ENCODE measurements at regions not wholly inside any gene's neighbourhood (a gene's known extent, or its start where the extent isn't known, plus 50 kb on each side); places are given as distances from the start of the nearest gene placed in this dataset.

GRCh38 chr6:170042123-170042522 is 248.8 kb downstream of the DLL1 start:
- no peaks in the 10 kb centered on the region for H3K36me3 ChIP-seq
- H3K4me3 ChIP-seq: no peak overlapping the region
- H3K27me3 ChIP-seq: no peaks in the 10 kb centered on the region
- TF ChIP-seq CTCF (IDR thresholded peaks at IDR 0.05): no peak
- no peak overlapping the region for H3K27ac ChIP-seq
- H3K4me1 ChIP-seq: no peaks in the 10 kb centered on the region
- H3K9me3 ChIP-seq: no peaks in the 10 kb centered on the region
- intact Hi-C loops (cut with DNase I): no loop called here
- ATAC-seq: no peak
- no peak for DNase-seq

- TF ChIP-seq CTCF (IDR thresholded peaks at IDR 0.05): no peak
- ATAC-seq (no peak), DNase-seq (no peak)
- intact Hi-C loops (cut with DNase I): no loop called here
- H3K36me3 ChIP-seq: no peaks in the 10 kb centered on the region
- no peak overlapping the region for H3K27ac ChIP-seq
- H3K27me3 ChIP-seq: no peaks in the 10 kb centered on the region
- no peaks in the 10 kb centered on the region for H3K9me3 ChIP-seq
- no peak overlapping the region for H3K4me3 ChIP-seq
- no peaks in the 10 kb centered on the region for H3K4me1 ChIP-seq
Observed at GRCh38 chr6:170041526-170041925, 249.4 kb downstream of the DLL1 start.

GRCh38 chr6:170040906-170041305 is 250.0 kb downstream of the DLL1 start:
- no peak for TF ChIP-seq CTCF (IDR thresholded peaks at IDR 0.05)
- ATAC-seq: no peak
- Histone ChIP-seq H3K4me3 (no peak overlapping the region), H3K4me1 (no peaks in the 10 kb centered on the region), H3K27ac (no peak overlapping the region), H3K36me3 (no peaks in the 10 kb centered on the region), H3K9me3 (no peaks in the 10 kb centered on the region), H3K27me3 (no peaks in the 10 kb centered on the region)
- intact Hi-C loops (cut with DNase I): no loop called here
- no peak for DNase-seq

- DNase-seq: no peak
- Histone ChIP-seq H3K27ac (no peak overlapping the region), H3K9me3 (no peaks in the 10 kb centered on the region), H3K4me1 (no peaks in the 10 kb centered on the region), H3K4me3 (no peak overlapping the region), H3K36me3 (no peaks in the 10 kb centered on the region), H3K27me3 (no peaks in the 10 kb centered on the region)
- intact Hi-C loops (cut with DNase I): no loop called here
- no peak for TF ChIP-seq CTCF (IDR thresholded peaks at IDR 0.05)
- no peak for ATAC-seq
Observed at GRCh38 chr6:170040115-170040500, 250.8 kb downstream of the DLL1 start.

GRCh38 chr6:170039156-170040114 is 251.4 kb downstream of the DLL1 start:
- Histone ChIP-seq H3K27ac (no peak overlapping the region), H3K4me3 (no peak overlapping the region), H3K9me3 (no peaks in the 10 kb centered on the region), H3K36me3 (no peaks in the 10 kb centered on the region), H3K27me3 (no peaks in the 10 kb centered on the region), H3K4me1 (no peaks in the 10 kb centered on the region)
- ATAC-seq (no peak), DNase-seq (peak; percentile 43)
- TF ChIP-seq CTCF (IDR thresholded peaks at IDR 0.05): no peak
- intact Hi-C loops (cut with DNase I): no loop called here

Data from upper lobe of right lung (tissue), 1 donor.